ELR (cell line): ENCODE measurements at regions not wholly inside any gene's neighbourhood (a gene's known extent, or its start where the extent isn't known, plus 50 kb on each side); places are given as distances from the start of the nearest gene placed in this dataset.
"Not testable (repeated sequence)": the region's sequence is repeated elsewhere in the genome, so short reads cannot be mapped to it uniquely, and the experiment has no call there.

Experiments used
- DNase-seq: peaks from one replicate; pipeline ENCODE4 v3.0.0-alpha.2; 2015; ENCODE audit warnings: low read depth

- no peak for DNase-seq
Observed at GRCh38 chrX:13518126-13518525, 51.3 kb upstream of the EGFL6 start.

DNA sequence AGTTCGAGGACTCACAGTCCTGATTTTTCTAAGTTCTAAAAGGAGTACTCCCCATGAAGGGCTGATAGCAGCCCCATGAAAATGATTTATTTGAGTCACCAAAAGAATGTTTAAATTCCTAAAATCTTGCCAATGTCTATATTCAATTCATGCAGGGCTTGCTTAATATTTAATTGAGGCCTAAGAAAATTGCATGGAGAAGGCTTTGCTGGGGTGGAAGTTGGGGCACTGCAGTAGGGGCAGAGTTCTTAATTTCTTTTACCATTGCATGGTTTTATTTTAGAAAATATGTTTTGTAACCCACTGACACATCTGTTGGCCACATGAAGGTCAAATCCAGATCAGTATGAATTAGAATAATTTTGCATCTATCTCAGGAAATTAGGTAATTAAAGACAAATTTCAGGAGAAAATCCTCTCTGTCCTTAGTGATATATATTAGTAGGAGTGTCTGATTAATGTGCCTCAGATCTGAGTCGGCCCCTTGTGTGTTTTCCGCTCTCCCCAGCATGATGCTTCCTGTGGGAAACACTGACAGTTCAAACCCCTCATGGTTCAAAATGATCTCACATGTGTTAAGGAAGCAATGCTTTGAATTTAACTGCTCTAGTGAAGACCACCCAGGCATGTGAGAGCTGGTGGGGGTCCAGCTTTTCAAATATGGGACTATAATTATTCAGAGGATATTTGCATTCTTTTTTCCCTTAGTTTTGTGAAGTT lies 54.0 kb upstream of the EGFL6 start:
- DNase-seq: no peak

DNA sequence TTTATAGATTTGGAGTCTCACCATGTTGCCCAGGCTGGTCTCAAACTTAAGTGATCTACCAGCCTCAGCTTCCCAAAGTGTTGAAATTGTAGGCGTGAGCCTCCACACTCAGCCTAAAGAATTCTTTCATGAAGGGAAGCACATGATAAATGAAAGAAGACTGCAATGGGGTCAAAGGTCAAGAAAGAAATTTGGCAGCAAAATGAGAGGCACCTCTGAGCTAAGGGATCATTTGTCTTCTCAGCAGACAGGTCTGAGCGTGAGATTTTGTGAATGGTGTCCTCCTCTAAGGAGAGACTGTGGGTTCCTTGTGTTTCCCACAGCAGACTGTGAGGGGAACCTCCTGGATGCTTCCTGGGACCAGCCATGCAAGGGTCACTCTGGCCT lies 57.5 kb upstream of the EGFL6 start:
- DNase-seq: no peak

DNA sequence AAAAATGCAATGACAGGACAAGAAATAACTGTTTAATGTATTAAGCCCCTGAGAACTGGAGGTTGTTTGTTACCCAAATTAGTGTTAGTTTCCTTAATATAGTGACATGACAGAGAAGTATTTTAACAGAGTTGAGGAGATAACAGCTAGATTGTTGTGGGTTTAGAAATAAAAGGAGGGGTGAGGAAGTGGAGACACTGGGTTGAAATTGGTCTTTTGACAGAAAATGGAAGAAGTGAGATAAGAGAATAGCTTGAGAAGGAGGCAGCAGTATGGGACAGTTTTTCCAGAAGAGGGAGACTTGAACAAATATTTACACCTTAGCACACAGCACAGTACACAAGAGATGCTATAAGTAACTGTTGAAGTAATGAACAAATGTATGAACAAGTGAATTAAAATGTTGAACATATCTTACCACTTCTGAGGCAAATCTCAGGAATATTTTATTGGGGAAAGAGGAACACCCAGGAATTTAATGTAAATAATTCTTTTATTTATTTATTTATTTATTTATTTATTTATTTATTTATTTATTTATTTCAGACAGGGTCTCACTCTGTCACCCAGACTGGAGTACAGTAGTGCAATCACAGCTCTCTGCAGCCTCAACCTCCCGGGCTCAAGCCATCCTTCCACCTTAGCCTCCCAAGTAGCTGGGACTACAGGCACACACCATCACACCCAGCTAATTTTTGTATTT lies 58.0 kb upstream of the EGFL6 start:
- DNase-seq: no peak

DNA sequence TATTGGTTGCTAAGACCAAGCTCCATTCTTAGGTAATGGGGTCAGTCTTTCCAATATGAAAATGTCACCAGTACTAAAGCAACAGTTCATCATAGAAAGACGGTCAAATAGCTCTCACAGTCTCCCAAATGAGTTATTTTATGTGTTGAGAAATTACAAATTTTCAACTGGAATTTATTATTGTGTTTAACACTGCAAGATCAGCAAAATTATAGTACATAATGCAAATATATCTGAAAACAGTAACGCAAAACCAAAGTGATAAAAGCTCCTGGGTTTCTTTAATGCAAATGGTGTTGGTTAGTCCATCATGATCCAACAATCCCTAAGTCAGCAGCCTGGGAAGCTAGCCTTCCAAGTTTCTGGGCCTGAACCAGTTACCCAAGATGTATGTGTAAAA lies 61.5 kb upstream of the EGFL6 start:
- DNase-seq: no peak

DNA sequence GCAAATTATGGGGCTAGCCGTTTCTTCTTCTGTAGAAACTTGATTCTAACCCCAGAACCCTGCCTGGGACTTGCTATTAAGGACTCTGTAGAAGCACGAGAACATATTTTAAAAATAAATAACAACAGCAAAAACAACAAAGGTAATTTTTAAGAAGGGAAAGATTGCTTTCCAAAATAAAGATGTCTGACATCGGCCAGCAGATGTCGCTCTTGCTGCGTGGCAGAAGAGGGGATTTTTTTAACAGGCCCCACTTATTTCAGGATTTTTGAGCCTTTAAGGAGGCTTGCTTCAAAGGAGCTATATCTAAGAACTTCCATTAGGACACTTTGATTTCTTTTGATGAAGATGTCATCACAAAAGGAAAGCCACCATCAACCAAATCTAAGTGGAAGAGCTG lies 62.8 kb upstream of the EGFL6 start:
- peak; percentile 50 for DNase-seq

DNA sequence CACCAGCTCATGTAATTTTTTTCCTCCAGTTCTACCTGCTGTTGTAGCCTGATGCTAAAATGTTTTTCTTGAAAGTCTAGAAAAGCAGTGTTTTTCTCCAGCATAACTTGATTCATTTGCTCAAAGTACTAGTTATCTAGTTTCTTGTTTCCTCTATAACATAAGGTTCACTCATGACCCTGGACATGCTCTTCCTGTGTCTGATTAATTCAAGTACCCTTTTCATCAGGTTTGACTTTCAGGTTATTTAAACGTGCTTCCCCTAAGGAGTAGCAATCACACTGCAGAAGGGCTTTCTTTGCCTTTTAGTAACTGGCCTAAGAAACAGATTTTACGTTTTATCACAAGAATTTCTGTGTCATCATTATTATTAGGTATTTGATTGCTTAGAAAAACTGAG lies 66.8 kb upstream of the EGFL6 start:
- DNase-seq: no peak

GRCh38 chrX:13499736-13500135 lies 69.7 kb upstream of the EGFL6 start:
- no peak for DNase-seq

DNA sequence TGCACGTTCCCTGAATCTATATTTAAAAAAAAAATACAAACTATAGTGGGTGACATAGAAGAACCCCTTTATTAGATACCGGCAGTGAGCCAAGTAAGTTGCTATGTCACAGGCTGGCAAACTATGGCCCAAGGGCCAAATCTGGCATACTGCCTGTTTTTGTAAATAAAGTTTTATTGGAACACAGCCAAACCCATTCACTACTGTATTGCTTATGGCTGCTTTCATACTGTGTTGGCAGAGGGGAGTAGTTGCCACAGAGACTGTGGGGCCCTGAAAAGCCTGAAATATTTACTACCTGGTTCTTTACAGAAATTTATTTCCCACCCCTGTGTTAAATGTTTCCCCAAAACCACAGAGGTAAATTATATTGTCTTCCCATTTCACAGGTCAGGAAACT lies 71.2 kb upstream of the EGFL6 start:
- no peak for DNase-seq

DNA sequence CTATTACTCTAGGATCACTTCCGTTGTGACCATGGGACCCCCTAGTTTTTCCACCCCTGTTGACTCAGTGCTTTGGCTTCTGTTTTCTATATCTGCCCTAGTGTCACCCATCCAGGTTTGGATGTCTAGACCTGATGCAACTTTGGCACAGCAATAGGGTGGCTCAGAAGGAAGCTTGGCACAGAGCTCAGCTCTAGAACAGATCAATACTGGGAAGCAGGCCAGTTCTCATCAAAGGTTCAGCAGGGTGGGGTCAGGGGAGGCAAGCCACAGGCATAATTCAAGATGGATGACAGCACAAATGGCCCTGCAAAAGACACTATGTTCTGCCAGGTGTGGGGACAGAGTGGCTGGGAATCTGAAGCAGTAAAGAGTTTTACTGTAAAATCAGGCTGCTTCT lies 74.2 kb upstream of the EGFL6 start:
- no peak for DNase-seq

DNA sequence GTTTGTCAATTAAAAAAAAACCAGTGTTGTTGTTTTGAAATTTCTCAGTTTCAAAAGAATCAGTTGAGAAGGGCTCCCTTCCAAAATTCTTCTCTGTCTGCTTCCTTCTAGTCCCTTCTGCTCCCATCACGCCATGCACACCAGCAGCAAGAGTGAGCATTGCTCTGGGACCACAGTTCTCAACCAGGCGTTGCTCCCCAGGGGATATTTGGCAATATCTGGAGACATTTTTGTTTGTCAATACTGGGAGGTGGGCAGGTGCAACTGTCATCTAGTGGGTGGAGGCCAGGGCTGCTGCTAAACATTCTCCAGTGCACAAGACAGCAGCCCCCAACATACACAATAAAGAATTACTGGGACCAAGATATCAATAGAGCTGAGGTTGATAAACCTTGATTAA lies 74.8 kb upstream of the EGFL6 start:
- DNase-seq: no peak

DNA sequence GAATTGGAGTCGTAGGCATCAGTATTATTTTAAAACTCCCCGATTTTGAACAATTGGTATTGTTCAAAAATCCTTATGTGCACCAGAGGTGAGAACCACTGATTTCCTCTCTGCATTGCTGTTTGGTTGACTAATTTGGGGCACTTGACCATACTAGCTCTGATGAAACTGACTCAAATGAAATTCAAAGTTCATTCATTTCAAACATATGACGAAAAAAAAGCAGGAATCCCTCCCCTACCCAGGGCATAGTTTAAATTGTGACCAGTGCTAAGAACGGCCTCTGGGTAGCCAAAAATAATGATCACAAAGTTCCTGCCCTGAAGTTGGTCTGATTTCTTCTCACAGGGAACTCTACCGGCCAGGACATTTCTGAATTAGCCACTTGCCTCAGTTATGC lies 75.7 kb upstream of the EGFL6 start:
- no peak for DNase-seq

DNA sequence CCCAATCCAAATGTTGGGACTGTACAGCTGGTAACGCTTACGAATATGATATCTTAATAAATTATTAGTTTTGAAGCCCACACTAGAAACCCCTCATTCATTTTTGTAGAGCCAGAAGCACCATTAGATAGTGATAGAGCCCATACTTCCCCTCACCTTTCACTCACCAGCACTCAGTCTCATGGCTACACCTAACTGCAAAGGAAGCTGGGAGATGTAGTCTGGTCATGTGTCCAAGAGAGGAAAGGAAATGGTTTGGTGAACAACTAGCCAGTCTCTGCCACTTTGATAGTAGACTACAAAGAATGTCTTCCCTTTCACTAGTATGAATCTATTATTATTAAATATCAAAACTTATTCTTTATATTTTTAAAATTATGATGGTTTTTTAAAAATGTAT lies 77.1 kb upstream of the EGFL6 start:
- no peak for DNase-seq

DNA sequence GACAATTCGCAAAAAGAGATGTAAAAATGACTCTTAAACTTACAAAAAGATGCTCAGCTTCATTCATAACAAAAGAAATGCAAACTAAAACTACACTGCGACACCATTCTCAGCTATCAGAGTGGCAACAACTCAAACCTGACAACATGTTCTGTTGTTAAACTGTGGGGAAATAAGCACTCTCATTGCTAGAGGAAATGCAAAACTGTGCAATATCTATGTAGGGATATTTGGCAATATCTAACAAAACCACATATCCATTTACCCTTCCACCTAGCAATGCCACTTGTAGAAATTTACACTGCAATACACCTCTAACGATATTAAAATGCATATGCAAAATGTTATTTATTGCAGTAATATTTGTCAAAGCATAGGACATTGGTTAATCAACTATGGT lies 78.3 kb upstream of the EGFL6 start:
- no peak for DNase-seq

DNA sequence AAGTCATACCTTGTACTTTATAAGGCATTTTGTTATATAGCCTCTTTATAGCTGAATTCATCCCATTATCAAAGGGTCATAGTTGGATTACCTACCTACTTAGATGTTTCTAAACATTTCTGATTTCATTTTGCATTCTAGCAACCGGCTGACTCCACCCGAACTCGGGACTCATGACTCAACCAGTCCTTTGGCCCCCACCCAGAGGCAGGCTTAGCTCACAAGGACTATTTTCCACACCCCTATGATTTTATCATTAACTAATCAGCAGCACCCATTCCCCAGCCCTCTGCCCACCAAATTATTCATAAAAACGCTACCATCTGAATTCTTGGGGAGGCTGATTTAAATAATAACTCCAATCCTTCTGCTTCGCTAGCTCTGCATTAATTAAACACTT lies 79.9 kb upstream of the EGFL6 start:
- peak; percentile 67 for DNase-seq

GRCh38 chrX:13487731-13488505 lies 81.5 kb upstream of the EGFL6 start:
- DNase-seq: peak; percentile 78

- no peak for DNase-seq
Observed at GRCh38 chrX:13485167-13485566, 84.2 kb upstream of the EGFL6 start.

- DNase-seq: no peak
Observed at GRCh38 chrX:13483773-13484172, 85.6 kb upstream of the EGFL6 start.

DNA sequence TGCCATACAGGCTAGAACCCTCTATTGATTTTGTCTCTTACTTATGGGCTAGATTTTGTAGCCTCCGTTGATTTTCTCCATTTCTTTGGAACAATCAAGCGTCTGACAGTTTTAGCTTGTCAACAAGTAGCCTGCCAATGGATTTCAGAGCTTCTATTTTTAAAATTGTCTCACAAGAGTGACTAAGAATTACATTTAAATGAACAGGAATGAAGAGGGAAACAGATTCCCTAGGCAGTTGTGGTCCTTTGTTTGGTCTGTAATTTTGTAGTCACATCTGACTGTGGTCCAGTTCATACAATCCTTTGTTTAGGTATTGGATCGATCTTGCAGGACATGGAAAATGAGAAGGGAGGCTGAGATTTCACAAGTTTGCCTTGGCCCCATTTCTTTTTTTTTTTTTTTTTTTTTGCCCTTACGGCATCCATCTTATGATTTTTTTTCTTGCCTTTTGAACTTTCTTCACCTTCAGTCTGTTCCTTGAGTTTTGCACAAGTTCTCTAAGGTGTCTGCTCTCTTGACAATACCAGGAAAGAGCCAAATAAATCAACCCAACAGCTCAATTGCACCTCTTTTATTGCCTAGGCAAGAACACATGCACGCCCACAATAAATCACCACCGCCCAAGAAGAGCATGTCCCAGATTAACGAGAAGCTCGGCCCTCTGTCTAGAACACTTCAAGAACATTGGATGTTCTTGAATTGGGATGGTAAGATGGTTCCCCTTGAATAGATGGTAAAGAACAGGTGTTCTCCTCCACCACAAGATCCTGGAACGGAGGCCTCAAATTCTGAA lies 86.5 kb upstream of the EGFL6 start:
- no peak for DNase-seq

DNA sequence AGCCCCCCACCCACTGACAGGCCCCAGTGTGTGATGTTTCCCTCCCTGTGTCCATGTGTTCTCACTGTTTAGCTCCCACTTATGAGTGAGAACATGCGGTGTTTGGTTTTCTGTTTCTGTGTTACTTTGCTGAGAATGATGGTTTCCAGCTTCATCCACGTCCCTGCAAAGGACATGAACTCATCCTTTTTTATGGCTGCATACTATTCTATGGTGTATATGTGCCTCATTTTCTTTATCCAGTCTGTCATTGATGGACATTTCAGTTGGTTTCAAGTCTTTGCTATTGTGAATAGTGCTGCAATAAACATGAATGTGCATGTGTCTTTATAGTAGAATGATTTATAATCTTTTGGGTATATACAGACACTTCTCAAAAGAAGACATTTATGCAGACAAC lies 88.6 kb upstream of the EGFL6 start:
- DNase-seq: not testable (repeated sequence)

DNA sequence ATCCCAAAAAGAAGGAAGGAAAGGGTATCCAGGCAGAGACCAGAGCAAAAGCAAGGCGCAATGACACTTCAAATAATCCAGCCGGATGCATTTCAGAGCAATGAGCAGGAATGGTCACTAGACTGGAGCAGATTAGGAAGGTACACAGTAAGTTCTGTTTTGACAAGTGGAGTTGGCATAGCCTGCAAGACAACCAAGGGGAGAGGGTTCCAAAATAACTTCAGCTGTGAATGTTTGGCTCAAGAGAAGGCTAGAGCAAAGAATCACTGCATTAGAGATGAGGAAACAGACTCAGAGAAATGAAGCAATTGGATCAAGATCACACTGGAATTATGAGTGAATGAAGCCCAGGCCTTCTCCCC lies 90.0 kb upstream of the EGFL6 start:
- no peak for DNase-seq

DNA sequence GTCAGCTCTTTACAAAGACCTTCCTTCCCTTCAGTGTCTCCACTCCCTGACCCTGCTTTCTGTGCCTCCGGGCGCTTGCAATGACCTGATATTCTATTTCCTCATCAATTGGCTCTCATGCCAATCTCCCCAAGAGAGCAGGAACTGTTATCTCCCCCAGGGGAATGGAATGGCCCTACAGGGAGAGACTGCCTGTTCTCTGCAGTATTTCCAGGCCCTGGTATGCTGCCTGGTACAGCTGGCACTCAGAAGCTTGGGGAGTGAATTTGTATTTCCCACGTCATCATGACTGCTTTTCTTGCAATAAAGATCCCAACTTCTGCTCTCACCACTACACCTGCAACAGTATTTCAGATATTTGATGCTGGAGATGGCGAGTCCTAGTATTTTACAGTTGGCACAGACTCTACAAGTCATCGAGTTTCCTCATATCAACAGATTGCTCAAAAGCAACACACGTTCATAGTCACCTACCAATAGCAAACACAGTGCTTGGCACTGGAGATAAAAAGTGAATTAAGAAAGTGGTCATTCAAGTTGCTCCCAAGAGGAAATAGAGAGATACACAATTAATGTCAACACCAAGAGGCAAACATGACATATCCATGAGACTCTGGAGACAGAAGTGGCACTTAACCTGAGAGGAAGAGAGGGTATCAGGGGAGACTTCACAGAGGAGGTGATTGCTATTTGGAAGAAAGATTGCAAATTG lies 90.5 kb upstream of the EGFL6 start:
- no peak for DNase-seq
